Adrenal gland (tissue), 9 donors: ENCODE measurements at regions not wholly inside any gene's neighbourhood (a gene's known extent, or its start where the extent isn't known, plus 50 kb on each side); places are given as distances from the start of the nearest gene placed in this dataset.
"Not testable (repeated sequence)": the region's sequence is repeated elsewhere in the genome, so short reads cannot be mapped to it uniquely, and the experiment has no call there.

ENCODE experiments used
- DNase-seq, 7 donors: peaks; one replicate each; pipeline ENCODE4 v3.0.0-alpha.2; 2019 to 2020
- H3K27ac ChIP-seq, 5 donors: fragments of 200-600 bp; sonication (generic) in 4 of 5; 1 replicate in 3 of 5; 2 replicates in 2 of 5; pipeline versions ENCODE4 v1.5.1 to v1.8.0; 2016 to 2020; ENCODE audit warnings: mild to moderate bottlenecking in 1 of 5
- H3K27me3 ChIP-seq: fragments of 200-600 bp; 2 replicates; pipeline ENCODE4 v1.8.0; 2021
- H3K36me3 ChIP-seq, 2 donors: fragments of 200-600 bp; replicated peaks in 1 of 2; 1 replicate in 1 of 2; 2 replicates in 1 of 2; pipeline versions ENCODE4 v1.5.1 to v1.8.0; 2018 to 2022
- H3K4me1 ChIP-seq, 2 donors: fragments of 200-600 bp; replicated peaks in 1 of 2; 1 replicate in 1 of 2; 2 replicates in 1 of 2; pipeline versions ENCODE4 v1.5.1 to v1.8.0; 2018 to 2021
- H3K4me3 ChIP-seq, 4 donors: fragments of 200-600 bp; sonication (generic) in 3 of 4; one replicate each; pipeline ENCODE4 v1.5.1; 2016 to 2018
- H3K9me3 ChIP-seq, 3 donors: fragments of 200-600 bp; sonication (generic) in 1 of 3; replicated peaks in 1 of 3; 1 replicate in 2 of 3; 2 replicates in 1 of 3; pipeline versions ENCODE4 v1.5.1 to v1.8.0; 2016 to 2021
- POLR2A ChIP-seq, 2 donors: fragments of 450-650 bp; IDR thresholded peaks; one replicate each; pipeline ENCODE4 v1.6.1; 2017; ENCODE audit warnings: antibody characterized with exemption in 2 of 2, mild to moderate bottlenecking in 2 of 2, moderate library complexity in 1 of 2
- WGBS, 4 donors: extraction: QIAGEN DNeasy Blood & Tissue Kit in 2 of 4; methylation state at CpG; one replicate each; pipeline versions ENCODE4 v1.1.5 to v1.1.7; 2013 to 2017; 5-methylcytosine and 5-hydroxymethylcytosine counted together
- intact Hi-C, 2 donors: fragments of 100-400 bp; cut with DNase I; formaldehyde crosslinking; loops; one replicate each; pipeline versions ENCODE4 v1.14.1 to v1.15.0; 2022 to 2023
- TF ChIP-seq, protein P1 (sequence below), 6 experiments: fragments of 450-650 bp in 4 of 6; fragments of 200-600 bp in 2 of 6; sonication (generic) in 1 of 6; IDR thresholded peaks; 1 replicate in 5 of 6; 2 replicates in 1 of 6; pipeline versions ENCODE4 v1.5.1 to v1.8.0; 2016 to 2021; ENCODE audit warnings: antibody characterized with exemption in 6 of 6, mild to moderate bottlenecking in 2 of 6, moderate library complexity in 1 of 6
- donor health status: healthy with polysubstance abuse.
- donor health status: Bipolar disorder and iron deficiency.
- donor health status: DM: yes; HTN: yes; CAD: no.
- donor health status: DM: no; HTN: no; CAD: no.
- donor health status: DM: no; HTN: no; CAD: no.

DNA sequence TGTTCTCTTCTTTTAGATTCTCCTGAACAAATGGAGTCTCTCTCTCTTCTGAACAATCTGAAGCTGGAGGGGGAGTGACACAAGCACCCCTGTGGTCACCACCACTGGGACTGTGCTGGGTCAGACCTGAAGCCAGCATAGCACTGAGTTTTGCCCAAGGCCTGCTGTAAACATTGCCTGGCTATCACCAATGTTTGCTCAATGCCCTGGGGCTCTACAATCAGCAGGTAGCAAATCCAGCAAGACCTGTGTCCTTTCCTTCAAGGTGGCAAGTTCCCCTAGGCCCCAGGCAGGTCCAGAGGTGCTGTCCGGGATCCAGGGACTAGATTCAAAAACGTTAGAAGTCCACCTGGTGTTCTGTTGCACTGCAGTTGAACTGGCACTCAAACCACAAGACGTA is 282.8 kb upstream of the PROX1 start:
- TF ChIP-seq POLR2A (IDR thresholded peaks at IDR 0.05), result no peak
- TF ChIP-seq, protein P1, sequence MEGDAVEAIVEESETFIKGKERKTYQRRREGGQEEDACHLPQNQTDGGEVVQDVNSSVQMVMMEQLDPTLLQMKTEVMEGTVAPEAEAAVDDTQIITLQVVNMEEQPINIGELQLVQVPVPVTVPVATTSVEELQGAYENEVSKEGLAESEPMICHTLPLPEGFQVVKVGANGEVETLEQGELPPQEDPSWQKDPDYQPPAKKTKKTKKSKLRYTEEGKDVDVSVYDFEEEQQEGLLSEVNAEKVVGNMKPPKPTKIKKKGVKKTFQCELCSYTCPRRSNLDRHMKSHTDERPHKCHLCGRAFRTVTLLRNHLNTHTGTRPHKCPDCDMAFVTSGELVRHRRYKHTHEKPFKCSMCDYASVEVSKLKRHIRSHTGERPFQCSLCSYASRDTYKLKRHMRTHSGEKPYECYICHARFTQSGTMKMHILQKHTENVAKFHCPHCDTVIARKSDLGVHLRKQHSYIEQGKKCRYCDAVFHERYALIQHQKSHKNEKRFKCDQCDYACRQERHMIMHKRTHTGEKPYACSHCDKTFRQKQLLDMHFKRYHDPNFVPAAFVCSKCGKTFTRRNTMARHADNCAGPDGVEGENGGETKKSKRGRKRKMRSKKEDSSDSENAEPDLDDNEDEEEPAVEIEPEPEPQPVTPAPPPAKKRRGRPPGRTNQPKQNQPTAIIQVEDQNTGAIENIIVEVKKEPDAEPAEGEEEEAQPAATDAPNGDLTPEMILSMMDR (IDR thresholded peaks at IDR 0.05), result no peak
- Histone ChIP-seq H3K27me3 (no peaks in the 10 kb centered on the region), H3K4me3 (no peak overlapping the region), H3K4me1 (no peaks in the 10 kb centered on the region), H3K36me3 (no peaks in the 10 kb centered on the region), H3K27ac (no peak overlapping the region), H3K9me3 (peaks cover 0 to 9% (median 0%) of the 10 kb centered on the region in 3 donors)
- intact Hi-C loops, result no loop called here
- DNase-seq, result no peak
- WGBS, 4 donors, result 71 to 93% (median 75%) methylated on average over 3 of the region's 3 CpGs

- DNase-seq, H3K4me3 ChIP-seq, H3K9me3 ChIP-seq, H3K27ac ChIP-seq, H3K4me1 ChIP-seq, intact Hi-C loops, H3K27me3 ChIP-seq, H3K36me3 ChIP-seq: not testable (repeated sequence)
- WGBS, 4 donors, result 81 to 93% (median 88%) methylated on average over 5 to 7 of the region's 7 CpGs
Observed at GRCh38 chr1:213711833-213712490, 275.8 kb upstream of the PROX1 start.

GRCh38 chr1:213714645-213715044 is 273.1 kb upstream of the PROX1 start:
- Histone ChIP-seq H3K9me3 (no peaks in the 10 kb centered on the region), H3K36me3 (no peaks in the 10 kb centered on the region), H3K4me3 (no peak overlapping the region), H3K27me3 (no peaks in the 10 kb centered on the region), H3K4me1 (no peaks in the 10 kb centered on the region), H3K27ac (no peak overlapping the region)
- intact Hi-C loops, result no loop called here
- TF ChIP-seq POLR2A (IDR thresholded peaks at IDR 0.05), result no peak
- TF ChIP-seq, protein P1 (IDR thresholded peaks at IDR 0.05), result no peak
- WGBS, 4 donors, result 60 to 85% (median 61%) methylated on average over 4 of the region's 4 CpGs
- DNase-seq, result no peak

DNA sequence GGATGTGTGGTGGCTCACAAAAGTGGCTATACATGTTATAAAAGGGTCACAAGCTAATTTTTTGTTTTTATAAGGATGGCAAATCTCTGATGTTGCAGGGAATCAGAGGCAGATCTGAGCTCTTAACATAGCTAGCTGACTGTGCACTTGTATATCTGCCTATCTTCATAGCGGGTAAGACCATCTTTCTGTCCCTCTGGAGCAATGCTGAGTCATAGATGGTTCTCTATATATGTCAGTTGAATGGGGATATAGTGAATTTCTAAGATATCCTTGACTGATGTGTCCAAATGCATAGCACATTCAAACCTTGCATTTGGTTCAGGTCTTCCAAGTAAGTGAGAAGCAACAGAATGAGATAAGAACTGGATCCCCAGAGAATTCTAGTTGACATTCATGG is 272.6 kb upstream of the PROX1 start:
- no peak for DNase-seq

More for the DNA sequence above, 272.6 kb upstream of the PROX1 start:
- intact Hi-C loops, result no loop called here
- H3K36me3 ChIP-seq, result no peaks in the 10 kb centered on the region
- TF ChIP-seq, protein P1 (IDR thresholded peaks at IDR 0.05), result no peak
- TF ChIP-seq POLR2A (IDR thresholded peaks at IDR 0.05), result no peak
- no peak overlapping the region for H3K4me3 ChIP-seq
- no peaks in the 10 kb centered on the region for H3K9me3 ChIP-seq
- no peaks in the 10 kb centered on the region for H3K27me3 ChIP-seq
- no peaks in the 10 kb centered on the region for H3K4me1 ChIP-seq
- WGBS, 4 donors, result 76 to 88% (median 82%) methylated on average over 1 of the region's 1 CpG
- no peak overlapping the region for H3K27ac ChIP-seq
